ENCODE measurements at regions not wholly inside any gene's neighbourhood (a gene's known extent, or its start where the extent isn't known, plus 50 kb on each side); places are given as distances from the start of the nearest gene placed in this dataset.
"Not testable (repeated sequence)": the region's sequence is repeated elsewhere in the genome, so short reads cannot be mapped to it uniquely, and the experiment has no call there.

- TF ChIP-seq POLR2A (IDR thresholded peaks at IDR 0.05; ENCODE audit: low read depth) (no peak), POLR2AphosphoS5 (IDR thresholded peaks at IDR 0.05) (no peak), CTCF (IDR thresholded peaks at IDR 0.05) (no peak), EP300 (IDR thresholded peaks at IDR 0.05) (no peak)
- H3K4me1 ChIP-seq = no peaks in the 10 kb centered on the region
- no peaks in the 10 kb centered on the region for H3K36me3 ChIP-seq
- no peaks in the 10 kb centered on the region for H3K27me3 ChIP-seq
- no peak overlapping the region for H3K4me3 ChIP-seq
- no peak for DNase-seq (ENCODE audit: extremely low spot score)
- no peaks in the 10 kb centered on the region for H3K9me3 ChIP-seq
- intact Hi-C loops (cut with DNase I) = no loop called here
- 60% methylated on average over 2 of the region's 2 CpGs for WGBS
- H3K27ac ChIP-seq (replicated peaks in 1 of 4) = no peak overlapping the region
These were observed 166.5 kb downstream of the PPP1R3A start for GRCh38 chr7:113752289-113752688.

DNA sequence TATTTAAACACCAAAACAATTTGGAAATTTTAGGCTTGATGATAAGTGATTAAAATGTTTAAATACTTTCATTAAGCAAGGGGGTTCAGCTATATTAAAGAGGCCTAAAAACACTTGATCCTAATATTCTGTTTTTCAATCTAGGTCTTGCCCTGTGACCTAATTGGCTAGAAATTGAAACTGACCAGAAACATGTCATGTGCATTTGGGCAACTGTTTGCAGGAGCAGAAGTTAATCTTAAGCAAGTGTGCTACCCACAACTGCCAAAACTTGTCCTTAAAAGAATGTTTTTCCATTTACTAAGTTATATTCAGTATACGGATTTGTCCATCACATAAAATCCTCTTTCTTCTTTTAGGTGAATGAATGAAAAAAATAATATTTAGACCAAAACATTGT is 167.3 kb downstream of the PPP1R3A start:
- H3K4me3 ChIP-seq = no peak overlapping the region
- no peaks in the 10 kb centered on the region for H3K9me3 ChIP-seq
- no peak for DNase-seq (ENCODE audit: extremely low spot score)
- H3K4me1 ChIP-seq = no peaks in the 10 kb centered on the region
- no peaks in the 10 kb centered on the region for H3K36me3 ChIP-seq
- WGBS = 39% methylated on average over 1 of the region's 1 CpG
- H3K27me3 ChIP-seq = no peaks in the 10 kb centered on the region
- H3K27ac ChIP-seq (replicated peaks in 1 of 4) = no peak overlapping the region
- TF ChIP-seq EP300 (IDR thresholded peaks at IDR 0.05) (no peak), POLR2AphosphoS5 (IDR thresholded peaks at IDR 0.05) (no peak), POLR2A (IDR thresholded peaks at IDR 0.05; ENCODE audit: low read depth) (no peak), CTCF (IDR thresholded peaks at IDR 0.05) (no peak)
- intact Hi-C loops (cut with DNase I) = no loop called here

- H3K36me3 ChIP-seq; H3K27ac ChIP-seq (replicated peaks in 1 of 4); H3K4me3 ChIP-seq; H3K27me3 ChIP-seq; DNase-seq (ENCODE audit: extremely low spot score); intact Hi-C loops (cut with DNase I); H3K4me1 ChIP-seq; H3K9me3 ChIP-seq: not testable (repeated sequence)
- 86% methylated on average over 5 of the region's 5 CpGs for WGBS
These were observed 170.4 kb downstream of the PPP1R3A start for GRCh38 chr7:113748385-113748784.

DNA sequence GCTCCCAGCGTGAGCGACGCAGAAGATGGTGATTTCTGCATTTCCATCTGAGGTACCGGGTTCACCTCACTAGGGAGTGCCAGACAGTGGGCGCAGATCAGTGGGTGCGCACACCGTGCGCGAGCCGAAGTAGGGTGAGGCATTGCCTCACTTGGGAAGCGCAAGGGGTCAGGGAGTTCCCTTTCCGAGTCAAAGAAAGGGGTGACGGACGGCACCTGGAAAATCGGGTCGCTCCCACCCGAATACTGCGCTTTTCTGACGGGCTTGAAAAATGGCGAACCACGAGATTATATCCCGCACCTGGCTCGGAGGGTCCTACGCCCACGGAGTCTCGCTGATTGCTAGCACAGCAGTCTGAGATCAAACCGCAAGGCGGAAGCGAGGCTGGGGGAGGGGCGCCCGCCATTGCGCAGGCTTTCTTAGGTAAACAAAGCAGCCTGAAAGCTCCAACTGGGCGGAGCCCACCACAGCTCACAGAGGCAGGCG is 175.8 kb downstream of the PPP1R3A start:
- H3K4me1 ChIP-seq; intact Hi-C loops (cut with DNase I); H3K27me3 ChIP-seq; H3K4me3 ChIP-seq; DNase-seq (ENCODE audit: extremely low spot score); H3K36me3 ChIP-seq; H3K9me3 ChIP-seq; H3K27ac ChIP-seq (replicated peaks in 1 of 4): not testable (repeated sequence)
- WGBS = 88% methylated on average over 24 of the region's 34 CpGs

DNA sequence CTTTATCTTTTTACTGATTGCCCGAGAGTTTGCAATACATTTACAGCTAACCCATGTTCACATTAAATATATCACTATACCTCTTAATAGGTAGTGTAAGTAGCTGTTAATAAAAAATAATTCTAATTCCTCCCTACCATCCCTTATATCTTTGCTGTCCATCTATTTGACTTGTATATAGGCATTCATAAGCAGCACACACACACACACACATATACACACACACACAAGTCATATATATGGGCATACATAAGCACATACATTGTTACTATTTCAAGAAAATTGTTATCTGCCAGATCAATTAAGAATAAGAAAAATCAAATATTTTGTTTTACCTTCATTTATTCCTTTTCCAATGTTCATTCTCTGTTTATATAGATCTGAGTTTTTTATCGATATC is 176.4 kb downstream of the PPP1R3A start:
- intact Hi-C loops (cut with DNase I) = no loop called here
- no peak for DNase-seq (ENCODE audit: extremely low spot score)
- no peaks in the 10 kb centered on the region for H3K36me3 ChIP-seq
- WGBS = 93% methylated on average over 2 of the region's 2 CpGs
- no peaks in the 10 kb centered on the region for H3K4me1 ChIP-seq
- no peak for TF ChIP-seq EP300 (IDR thresholded peaks at IDR 0.05)
- TF ChIP-seq POLR2A (IDR thresholded peaks at IDR 0.05; ENCODE audit: low read depth) = no peak
- no peak for TF ChIP-seq CTCF (IDR thresholded peaks at IDR 0.05)
- TF ChIP-seq POLR2AphosphoS5 (IDR thresholded peaks at IDR 0.05) = no peak
- H3K27ac ChIP-seq (replicated peaks in 1 of 4) = no peak overlapping the region
- H3K9me3 ChIP-seq = no peaks in the 10 kb centered on the region
- H3K27me3 ChIP-seq = no peaks in the 10 kb centered on the region
- H3K4me3 ChIP-seq = no peak overlapping the region

DNA sequence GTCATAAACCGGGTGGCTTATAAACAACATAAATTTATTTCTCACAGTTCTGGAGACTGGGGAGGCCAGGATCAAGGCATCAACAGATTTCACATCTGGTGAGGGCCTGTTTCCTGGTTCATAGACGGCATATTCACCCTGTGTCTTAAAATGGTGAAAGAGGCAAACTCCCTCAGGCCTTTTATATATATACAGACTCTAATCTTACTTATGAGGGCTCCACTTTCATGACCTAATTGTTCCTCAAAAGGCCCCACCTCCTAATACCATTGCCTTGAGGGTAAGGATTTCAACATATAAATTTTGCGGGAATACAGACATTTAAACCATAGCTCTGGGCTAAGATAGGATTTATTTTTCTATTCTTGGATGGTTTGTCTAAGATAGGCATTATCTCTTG is 187.2 kb downstream of the PPP1R3A start:
- no peak for DNase-seq (ENCODE audit: extremely low spot score)
- Histone ChIP-seq H3K9me3 (no peaks in the 10 kb centered on the region), H3K36me3 (no peaks in the 10 kb centered on the region), H3K27me3 (no peaks in the 10 kb centered on the region), H3K4me1 (no peaks in the 10 kb centered on the region), H3K27ac (replicated peaks in 1 of 4) (no peak overlapping the region), H3K4me3 (no peak overlapping the region)
- intact Hi-C loops (cut with DNase I) = no loop called here
- TF ChIP-seq POLR2AphosphoS5 (IDR thresholded peaks at IDR 0.05) (no peak), POLR2A (IDR thresholded peaks at IDR 0.05; ENCODE audit: low read depth) (no peak), CTCF (IDR thresholded peaks at IDR 0.05) (no peak), EP300 (IDR thresholded peaks at IDR 0.05) (no peak)
- WGBS = 54% methylated on average over 3 of the region's 3 CpGs

All from esophagus muscularis mucosa (tissue), 4 donors.